Neuron (in vitro differentiated cells): ENCODE measurements at regions not wholly inside any gene's neighbourhood (a gene's known extent, or its start where the extent isn't known, plus 50 kb on each side); places are given as distances from the start of the nearest gene placed in this dataset.
"Not testable (repeated sequence)": the region's sequence is repeated elsewhere in the genome, so short reads cannot be mapped to it uniquely, and the experiment has no call there.

Source experiments
- H2AFZ ChIP-seq: one replicate; pipeline ENCODE4 v1.6.1; 2013; ENCODE audit warnings: low read depth, mild to moderate bottlenecking, inconsistent platforms, low read length, moderate library complexity
- H3K27me3 ChIP-seq: one replicate; pipeline ENCODE4 v1.6.1; 2013; ENCODE audit warnings: low read length; ENCODE audit not compliant: insufficient read depth
- H3K36me3 ChIP-seq: one replicate; pipeline ENCODE4 v1.6.1; 2013; ENCODE audit warnings: low read length; ENCODE audit not compliant: insufficient read depth
- H3K4me1 ChIP-seq: one replicate; pipeline ENCODE4 v1.6.1; 2013; ENCODE audit warnings: low read length; ENCODE audit not compliant: insufficient read depth
- H3K4me3 ChIP-seq: 2 replicates; pipeline ENCODE4 v1.5.1; 2013; ENCODE audit warnings: mild to moderate bottlenecking, low read length, moderate library complexity
- H3K9me3 ChIP-seq: one replicate; pipeline ENCODE4 v1.6.1; 2013; ENCODE audit warnings: low read length

- H3K27me3 ChIP-seq: no peaks in the 10 kb centered on the region
- H3K4me1 ChIP-seq: no peaks in the 10 kb centered on the region
- H3K4me3 ChIP-seq: no peak overlapping the region
- no peak overlapping the region for H2AFZ ChIP-seq
- no peaks in the 10 kb centered on the region for H3K9me3 ChIP-seq
- no peaks in the 10 kb centered on the region for H3K36me3 ChIP-seq
These were observed 107.5 kb upstream of the DYRK2 start for GRCh38 chr12:67540920-67541624.

- H3K9me3 ChIP-seq: no peaks in the 10 kb centered on the region
- H2AFZ ChIP-seq: no peak overlapping the region
- H3K4me1 ChIP-seq: peaks cover 3% of the 10 kb centered on the region
- H3K36me3 ChIP-seq: no peaks in the 10 kb centered on the region
- no peak overlapping the region for H3K4me3 ChIP-seq
- no peaks in the 10 kb centered on the region for H3K27me3 ChIP-seq
These were observed 106.9 kb upstream of the DYRK2 start for GRCh38 chr12:67541625-67541991.

- Histone ChIP-seq H3K4me1 (peaks cover 7% of the 10 kb centered on the region), H3K36me3 (no peaks in the 10 kb centered on the region), H3K9me3 (no peaks in the 10 kb centered on the region), H3K4me3 (no peak overlapping the region), H2AFZ (no peak overlapping the region), H3K27me3 (no peaks in the 10 kb centered on the region)
These were observed 105.3 kb upstream of the DYRK2 start for GRCh38 chr12:67543021-67543770.

GRCh38 chr12:67545298-67545697 lies 103.2 kb upstream of the DYRK2 start:
- no peaks in the 10 kb centered on the region for H3K9me3 ChIP-seq
- no peak overlapping the region for H2AFZ ChIP-seq
- H3K36me3 ChIP-seq: no peaks in the 10 kb centered on the region
- peaks cover 7% of the 10 kb centered on the region for H3K4me1 ChIP-seq
- H3K27me3 ChIP-seq: no peaks in the 10 kb centered on the region
- no peak overlapping the region for H3K4me3 ChIP-seq

- Histone ChIP-seq H3K9me3 (no peaks in the 10 kb centered on the region), H3K4me3 (no peak overlapping the region), H3K27me3 (no peaks in the 10 kb centered on the region), H3K4me1 (peaks cover 7% of the 10 kb centered on the region), H3K36me3 (no peaks in the 10 kb centered on the region), H2AFZ (no peak overlapping the region)
These were observed 101.8 kb upstream of the DYRK2 start for GRCh38 chr12:67546746-67547145.

- H3K4me3 ChIP-seq, H3K9me3 ChIP-seq, H3K4me1 ChIP-seq, H3K36me3 ChIP-seq, H2AFZ ChIP-seq, H3K27me3 ChIP-seq: not testable (repeated sequence)
These were observed 93.3 kb upstream of the DYRK2 start for GRCh38 chr12:67555075-67555717.

- no peaks in the 10 kb centered on the region for H3K4me1 ChIP-seq
- no peaks in the 10 kb centered on the region for H3K36me3 ChIP-seq
- no peaks in the 10 kb centered on the region for H3K27me3 ChIP-seq
- no peak overlapping the region for H2AFZ ChIP-seq
- no peaks in the 10 kb centered on the region for H3K9me3 ChIP-seq
- H3K4me3 ChIP-seq: no peak overlapping the region
These were observed 89.8 kb upstream of the DYRK2 start for GRCh38 chr12:67558775-67559174.

GRCh38 chr12:67559751-67560150 lies 88.8 kb upstream of the DYRK2 start:
- Histone ChIP-seq H3K4me1 (no peaks in the 10 kb centered on the region), H3K36me3 (no peaks in the 10 kb centered on the region), H3K4me3 (no peak overlapping the region), H2AFZ (no peak overlapping the region), H3K27me3 (no peaks in the 10 kb centered on the region), H3K9me3 (no peaks in the 10 kb centered on the region)

- Histone ChIP-seq H2AFZ (no peak overlapping the region), H3K9me3 (no peaks in the 10 kb centered on the region), H3K4me1 (no peaks in the 10 kb centered on the region), H3K36me3 (no peaks in the 10 kb centered on the region), H3K27me3 (no peaks in the 10 kb centered on the region), H3K4me3 (no peak overlapping the region)
These were observed 85.8 kb upstream of the DYRK2 start for GRCh38 chr12:67562513-67563287.

- Histone ChIP-seq H2AFZ (no peak overlapping the region), H3K4me1 (no peaks in the 10 kb centered on the region), H3K27me3 (no peaks in the 10 kb centered on the region), H3K36me3 (no peaks in the 10 kb centered on the region), H3K4me3 (no peak overlapping the region), H3K9me3 (no peaks in the 10 kb centered on the region)
These were observed 80.5 kb upstream of the DYRK2 start for GRCh38 chr12:67568055-67568454.

- Histone ChIP-seq H3K36me3 (no peaks in the 10 kb centered on the region), H3K4me3 (no peak overlapping the region), H3K4me1 (no peaks in the 10 kb centered on the region), H3K27me3 (no peaks in the 10 kb centered on the region), H3K9me3 (no peaks in the 10 kb centered on the region), H2AFZ (no peak overlapping the region)
These were observed 76.1 kb upstream of the DYRK2 start for GRCh38 chr12:67572492-67572891.

GRCh38 chr12:67573566-67573965 lies 75.0 kb upstream of the DYRK2 start:
- Histone ChIP-seq H3K4me3 (no peak overlapping the region), H3K4me1 (no peaks in the 10 kb centered on the region), H2AFZ (no peak overlapping the region), H3K27me3 (no peaks in the 10 kb centered on the region), H3K9me3 (no peaks in the 10 kb centered on the region), H3K36me3 (no peaks in the 10 kb centered on the region)
